ENCODE measurements at regions not wholly inside any gene's neighbourhood (a gene's known extent, or its start where the extent isn't known, plus 50 kb on each side); places are given as distances from the start of the nearest gene placed in this dataset.
"Not testable (repeated sequence)": the region's sequence is repeated elsewhere in the genome, so short reads cannot be mapped to it uniquely, and the experiment has no call there.

- Mint-ChIP-seq H3K4me1 (no peaks in the 10 kb centered on the region), H3K27me3 (peaks cover 2% of the 10 kb centered on the region), H3K36me3 (no peaks in the 10 kb centered on the region), H3K4me3 (no peak overlapping the region), H3K9me3 (no peaks in the 10 kb centered on the region), H3K27ac (no peak overlapping the region)
- DNase-seq (ENCODE audit: low spot score in 2 of 2): no peak
- ATAC-seq (ENCODE audit: low read depth): no peak
Measured at GRCh38 chr18:9025091-9025838, 77.2 kb upstream of the NDUFV2 start.

DNA sequence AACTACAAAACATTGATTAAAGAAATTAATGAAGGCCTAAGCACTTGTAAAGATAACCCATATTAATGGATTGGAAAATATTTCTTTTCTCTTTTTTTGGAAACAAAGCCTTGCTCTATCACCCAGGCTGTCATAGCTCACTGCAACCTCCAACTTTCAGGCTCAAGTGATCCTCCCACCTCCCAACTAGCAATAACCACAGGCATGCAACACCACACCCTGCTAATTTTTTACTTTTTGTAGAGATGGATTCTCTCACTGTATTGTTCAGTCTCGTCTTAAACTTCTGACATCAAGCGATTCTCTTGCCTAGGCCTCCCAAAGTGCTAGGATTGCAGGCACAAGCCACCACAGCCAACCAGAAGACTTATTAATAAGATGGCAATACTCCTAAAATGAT lies 73.4 kb upstream of the NDUFV2 start:
- H3K36me3 Mint-ChIP-seq: no peaks in the 10 kb centered on the region
- ATAC-seq (ENCODE audit: low read depth): no peak
- peaks cover 2% of the 10 kb centered on the region for H3K27me3 Mint-ChIP-seq
- no peak overlapping the region for H3K4me3 Mint-ChIP-seq
- H3K4me1 Mint-ChIP-seq: no peaks in the 10 kb centered on the region
- no peak for DNase-seq (ENCODE audit: low spot score in 2 of 2)
- H3K9me3 Mint-ChIP-seq: no peaks in the 10 kb centered on the region
- no peak overlapping the region for H3K27ac Mint-ChIP-seq

- no peak overlapping the region for H3K27ac Mint-ChIP-seq
- no peak overlapping the region for H3K4me3 Mint-ChIP-seq
- ATAC-seq (ENCODE audit: low read depth): no peak
- DNase-seq (ENCODE audit: low spot score in 2 of 2): no peak
- H3K27me3 Mint-ChIP-seq: no peaks in the 10 kb centered on the region
- H3K36me3 Mint-ChIP-seq: no peaks in the 10 kb centered on the region
- H3K9me3 Mint-ChIP-seq: no peaks in the 10 kb centered on the region
- H3K4me1 Mint-ChIP-seq: no peaks in the 10 kb centered on the region
Measured at GRCh38 chr18:9032519-9032918, 70.0 kb upstream of the NDUFV2 start.

DNA sequence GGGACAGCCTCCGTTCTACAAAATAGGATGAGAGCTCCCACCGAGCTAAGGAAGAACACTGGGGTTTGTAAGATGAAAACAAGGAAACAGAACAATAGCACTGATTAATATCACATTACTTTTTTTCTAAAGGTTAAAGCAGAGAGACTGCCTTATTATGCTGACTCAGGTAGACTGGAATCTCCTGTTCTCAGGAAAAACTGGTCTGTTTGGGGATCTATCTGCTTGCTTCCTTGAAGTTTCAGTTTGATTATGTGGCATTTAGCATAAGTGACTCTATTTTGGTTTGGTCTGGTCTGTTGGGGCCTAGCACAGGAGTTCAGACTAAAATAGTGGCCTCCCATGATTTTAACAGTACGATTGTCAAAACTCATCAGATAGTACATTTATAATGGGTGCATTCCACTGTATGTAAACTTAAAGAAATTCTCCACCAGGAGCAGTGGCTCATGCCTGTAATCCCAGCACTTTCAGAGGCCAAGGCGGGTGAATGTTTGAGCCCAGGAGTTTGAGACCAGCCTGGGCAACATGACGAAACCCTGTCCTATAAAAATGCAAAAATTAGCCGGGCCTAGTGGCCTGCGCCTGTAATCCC lies 64.1 kb upstream of the NDUFV2 start:
- no peak for DNase-seq (ENCODE audit: low spot score in 2 of 2)
- no peak for ATAC-seq (ENCODE audit: low read depth)
- Mint-ChIP-seq H3K4me3 (no peak overlapping the region), H3K27ac (no peak overlapping the region), H3K9me3 (no peaks in the 10 kb centered on the region), H3K4me1 (no peaks in the 10 kb centered on the region), H3K27me3 (no peaks in the 10 kb centered on the region), H3K36me3 (no peaks in the 10 kb centered on the region)

GRCh38 chr18:9039441-9040071 lies 62.9 kb upstream of the NDUFV2 start:
- no peaks in the 10 kb centered on the region for H3K9me3 Mint-ChIP-seq

GRCh38 chr18:9042766-9043481 lies 59.6 kb upstream of the NDUFV2 start:
- no peak overlapping the region for H3K4me3 Mint-ChIP-seq
- no peak for DNase-seq (ENCODE audit: low spot score in 2 of 2)
- H3K4me1 Mint-ChIP-seq: no peaks in the 10 kb centered on the region

More at GRCh38 chr18:9039441-9040071, 62.9 kb upstream of the NDUFV2 start:
- ATAC-seq (ENCODE audit: low read depth) (no peak), DNase-seq (ENCODE audit: low spot score in 2 of 2) (no peak)
- Mint-ChIP-seq H3K27me3 (no peaks in the 10 kb centered on the region), H3K4me1 (no peaks in the 10 kb centered on the region), H3K27ac (no peak overlapping the region), H3K36me3 (no peaks in the 10 kb centered on the region), H3K4me3 (no peak overlapping the region)

DNA sequence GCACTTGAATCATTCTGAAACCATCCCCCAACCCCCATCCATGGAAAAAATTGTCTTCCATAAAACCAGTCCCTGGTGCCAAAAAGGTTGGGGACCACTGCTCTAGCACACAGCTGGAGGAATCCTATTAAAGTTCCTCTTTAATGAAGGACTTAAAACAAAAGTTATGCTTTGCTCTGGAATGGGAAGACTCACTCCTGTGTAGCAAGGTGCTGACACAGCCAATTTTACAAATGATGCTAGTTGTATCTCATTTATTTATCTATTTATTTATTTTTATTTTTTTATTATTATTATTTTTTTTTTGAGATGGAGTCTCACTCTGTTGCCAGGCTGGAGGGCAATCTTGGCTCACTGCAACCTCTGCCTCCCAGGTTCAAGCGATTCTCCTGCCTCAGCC lies 58.9 kb upstream of the NDUFV2 start:
- Mint-ChIP-seq H3K4me1 (no peaks in the 10 kb centered on the region), H3K9me3 (no peaks in the 10 kb centered on the region), H3K4me3 (no peak overlapping the region), H3K27me3 (no peaks in the 10 kb centered on the region), H3K27ac (no peak overlapping the region), H3K36me3 (no peaks in the 10 kb centered on the region)
- ATAC-seq (ENCODE audit: low read depth) (no peak), DNase-seq (ENCODE audit: low spot score in 2 of 2) (no peak)

More at GRCh38 chr18:9042766-9043481, 59.6 kb upstream of the NDUFV2 start:
- Mint-ChIP-seq H3K27ac (no peak overlapping the region), H3K9me3 (no peaks in the 10 kb centered on the region), H3K36me3 (no peaks in the 10 kb centered on the region), H3K27me3 (no peaks in the 10 kb centered on the region)
- ATAC-seq (ENCODE audit: low read depth): no peak

DNA sequence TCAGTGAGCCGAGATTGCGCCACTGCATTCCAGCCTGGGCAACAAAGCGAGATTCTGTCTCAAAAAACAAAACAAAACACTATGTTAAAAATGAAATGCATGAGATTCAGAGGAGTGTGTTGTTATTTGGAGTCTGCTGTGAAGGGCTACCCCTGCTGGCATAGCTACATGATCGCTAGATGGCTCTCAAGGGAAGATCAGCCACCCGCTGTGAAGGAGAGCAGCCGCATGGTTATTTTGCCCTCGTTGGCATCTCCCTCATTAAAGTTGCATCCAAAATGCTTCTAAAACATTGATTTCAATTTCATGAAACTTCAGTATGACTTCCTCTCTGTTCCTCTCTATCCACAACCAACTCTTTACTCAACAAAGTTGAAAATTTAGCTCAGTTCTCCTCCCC lies 54.8 kb upstream of the NDUFV2 start:
- H3K4me1 Mint-ChIP-seq: peaks cover 4% of the 10 kb centered on the region
- DNase-seq (ENCODE audit: low spot score in 2 of 2) (no peak), ATAC-seq (ENCODE audit: low read depth) (no peak)
- no peak overlapping the region for H3K4me3 Mint-ChIP-seq
- peaks cover 10% of the 10 kb centered on the region for H3K9me3 Mint-ChIP-seq
- H3K36me3 Mint-ChIP-seq: peaks cover 1% of the 10 kb centered on the region
- H3K27me3 Mint-ChIP-seq: no peaks in the 10 kb centered on the region
- no peak overlapping the region for H3K27ac Mint-ChIP-seq

GRCh38 chr18:9048236-9048635 lies 54.3 kb upstream of the NDUFV2 start:
- H3K4me1 Mint-ChIP-seq: peaks cover 4% of the 10 kb centered on the region
- no peak for ATAC-seq (ENCODE audit: low read depth)
- no peak for DNase-seq (ENCODE audit: low spot score in 2 of 2)
- H3K27ac Mint-ChIP-seq: no peak overlapping the region
- peaks cover 10% of the 10 kb centered on the region for H3K9me3 Mint-ChIP-seq
- H3K27me3 Mint-ChIP-seq: no peaks in the 10 kb centered on the region
- peaks cover 1% of the 10 kb centered on the region for H3K36me3 Mint-ChIP-seq
- no peak overlapping the region for H3K4me3 Mint-ChIP-seq

GRCh38 chr18:9048808-9049494 lies 53.5 kb upstream of the NDUFV2 start:
- no peak overlapping the region for H3K27ac Mint-ChIP-seq
- no peaks in the 10 kb centered on the region for H3K27me3 Mint-ChIP-seq
- H3K4me1 Mint-ChIP-seq: peaks cover 4% of the 10 kb centered on the region
- DNase-seq (ENCODE audit: low spot score in 2 of 2) (no peak), ATAC-seq (ENCODE audit: low read depth) (no peak)
- peaks cover 1% of the 10 kb centered on the region for H3K36me3 Mint-ChIP-seq
- peaks cover 10% of the 10 kb centered on the region for H3K9me3 Mint-ChIP-seq
- H3K4me3 Mint-ChIP-seq: no peak overlapping the region

GRCh38 chr18:9049495-9049809 lies 53.0 kb upstream of the NDUFV2 start:
- DNase-seq (ENCODE audit: low spot score in 2 of 2): no peak
- no peak overlapping the region for H3K4me3 Mint-ChIP-seq
- H3K27ac Mint-ChIP-seq: no peak overlapping the region
- ATAC-seq (ENCODE audit: low read depth): no peak
- H3K9me3 Mint-ChIP-seq: peaks cover 10% of the 10 kb centered on the region
- peaks cover 1% of the 10 kb centered on the region for H3K36me3 Mint-ChIP-seq
- H3K27me3 Mint-ChIP-seq: no peaks in the 10 kb centered on the region
- H3K4me1 Mint-ChIP-seq: peaks cover 4% of the 10 kb centered on the region

DNA sequence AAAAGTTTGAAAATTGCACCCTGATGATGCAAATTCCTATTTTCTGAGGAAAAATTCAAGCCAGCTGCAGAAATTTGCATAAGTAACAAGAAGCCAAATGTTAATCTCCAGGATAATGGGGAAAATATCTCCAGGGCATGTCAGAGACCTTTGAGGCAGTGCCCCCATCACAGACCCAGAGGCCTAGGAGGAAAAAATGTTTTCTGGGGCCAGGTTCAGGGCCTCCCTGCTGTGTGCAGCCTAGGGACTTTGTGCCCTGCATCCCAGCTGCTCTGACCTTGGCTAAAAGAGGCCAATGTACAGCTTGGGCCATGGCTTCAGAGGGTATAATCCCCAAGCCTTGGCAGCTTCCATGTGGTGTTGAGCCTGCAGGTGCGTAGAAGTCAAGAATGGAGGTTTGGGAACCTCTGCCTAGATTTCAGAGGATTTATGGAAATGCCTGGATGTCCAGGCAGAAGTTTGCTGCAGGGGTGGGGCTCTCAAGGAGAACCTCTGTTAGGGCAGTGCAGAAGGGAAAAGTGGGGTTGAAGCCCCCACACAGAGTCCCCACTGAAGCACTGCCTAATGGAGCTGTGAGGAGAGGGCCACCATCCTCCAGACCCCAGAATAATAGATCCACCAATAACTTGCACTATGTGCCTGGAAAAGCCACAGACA lies 51.7 kb upstream of the NDUFV2 start:
- not testable (repeated sequence) for H3K4me1 Mint-ChIP-seq; DNase-seq (ENCODE audit: low spot score in 2 of 2); H3K27me3 Mint-ChIP-seq; H3K9me3 Mint-ChIP-seq; H3K27ac Mint-ChIP-seq; H3K36me3 Mint-ChIP-seq; ATAC-seq (ENCODE audit: low read depth); H3K4me3 Mint-ChIP-seq
